GM23248 (cell line): ENCODE measurements at regions not wholly inside any gene's neighbourhood (a gene's known extent, or its start where the extent isn't known, plus 50 kb on each side); places are given as distances from the start of the nearest gene placed in this dataset.

ENCODE experiments used
- DNase-seq: peaks from one replicate; pipeline ENCODE4 v3.0.0-alpha.2; 2015
- H2AFZ ChIP-seq: fragments of 200-600 bp; sonication (generic); 2 replicates; pipeline ENCODE4 v1.6.1; 2016; ENCODE audit warnings: antibody characterized with exemption
- H3F3A ChIP-seq: fragments of 200-600 bp; sonication (generic); 2 replicates; pipeline ENCODE4 v1.6.1; 2016; ENCODE audit warnings: mild to moderate bottlenecking, antibody characterized with exemption, mixed run types; ENCODE audit not compliant: insufficient read depth
- H3K27ac ChIP-seq: fragments of 200-600 bp; sonication (generic); 2 replicates; pipeline ENCODE4 v1.5.1; 2016; ENCODE audit warnings: mild to moderate bottlenecking
- H3K27me3 ChIP-seq: fragments of 200-600 bp; sonication (generic); replicated peaks from 2 replicates; pipeline ENCODE4 v1.6.1; 2016; ENCODE audit warnings: mild to moderate bottlenecking; ENCODE audit not compliant: insufficient read depth
- H3K36me3 ChIP-seq: fragments of 200-600 bp; sonication (generic); 2 replicates; pipeline ENCODE4 v1.6.1; 2016; ENCODE audit warnings: low read depth, mild to moderate bottlenecking
- H3K4me1 ChIP-seq: fragments of 200-600 bp; sonication (generic); 2 replicates; pipeline ENCODE4 v1.6.1; 2016; ENCODE audit warnings: mild to moderate bottlenecking; ENCODE audit not compliant: insufficient read depth
- H3K4me2 ChIP-seq: fragments of 200-600 bp; sonication (generic); one replicate; pipeline ENCODE4 v1.6.1; 2016; ENCODE audit warnings: mild to moderate bottlenecking; ENCODE audit not compliant: unreplicated experiment
- H3K4me3 ChIP-seq: fragments of 200-600 bp; sonication (generic); 2 replicates; pipeline ENCODE4 v1.5.1; 2016; ENCODE audit warnings: mild to moderate bottlenecking
- H3K79me2 ChIP-seq: fragments of 200-600 bp; sonication (generic); 2 replicates; pipeline ENCODE4 v1.6.1; 2016; ENCODE audit warnings: mild to moderate bottlenecking; ENCODE audit not compliant: insufficient read depth
- H3K9ac ChIP-seq: fragments of 200-600 bp; sonication (generic); 2 replicates; pipeline ENCODE4 v1.6.1; 2016; ENCODE audit warnings: mild to moderate bottlenecking
- H3K9me2 ChIP-seq: fragments of 200-600 bp; sonication (generic); 2 replicates; pipeline ENCODE4 v1.6.1; 2016; ENCODE audit warnings: mixed run types, mild to moderate bottlenecking, moderate library complexity; ENCODE audit not compliant: insufficient read depth
- H3K9me3 ChIP-seq: fragments of 200-600 bp; sonication (generic); one replicate; pipeline ENCODE4 v1.6.1; 2017; ENCODE audit warnings: low read depth
- H4K20me1 ChIP-seq: fragments of 200-600 bp; sonication (generic); 2 replicates; pipeline ENCODE4 v1.6.0; 2016; ENCODE audit not compliant: insufficient read depth
- EZH2 ChIP-seq: fragments of 200-600 bp; sonication (generic); IDR thresholded peaks from 2 replicates; pipeline ENCODE4 v1.6.1; 2018; ENCODE audit warnings: antibody characterized with exemption, mild to moderate bottlenecking; ENCODE audit not compliant: insufficient read depth, poor library complexity, severe bottlenecking
- EZH2phosphoT487 ChIP-seq: fragments of 200-600 bp; sonication (generic); IDR thresholded peaks from 2 replicates; pipeline ENCODE4 v1.6.1; 2018; ENCODE audit warnings: antibody characterized with exemption, moderate library complexity, mild to moderate bottlenecking, low read depth; ENCODE audit not compliant: insufficient read depth
- WGBS, 2 experiments: methylation state at CpG; one replicate each; pipeline ENCODE4 v1.1.6; 2015 to 2017; ENCODE audit warnings: low lambda C conversion rate in 2 of 2, low coverage in 1 of 2; ENCODE audit errors: missing lambda C conversion rate in 2 of 2; 5-methylcytosine and 5-hydroxymethylcytosine counted together
- in situ Hi-C: fragments of 300-500 bp; cut with MboI; formaldehyde crosslinking; loops from 2 replicates; pipeline ENCODE4 v1.15.0; 2020

DNA sequence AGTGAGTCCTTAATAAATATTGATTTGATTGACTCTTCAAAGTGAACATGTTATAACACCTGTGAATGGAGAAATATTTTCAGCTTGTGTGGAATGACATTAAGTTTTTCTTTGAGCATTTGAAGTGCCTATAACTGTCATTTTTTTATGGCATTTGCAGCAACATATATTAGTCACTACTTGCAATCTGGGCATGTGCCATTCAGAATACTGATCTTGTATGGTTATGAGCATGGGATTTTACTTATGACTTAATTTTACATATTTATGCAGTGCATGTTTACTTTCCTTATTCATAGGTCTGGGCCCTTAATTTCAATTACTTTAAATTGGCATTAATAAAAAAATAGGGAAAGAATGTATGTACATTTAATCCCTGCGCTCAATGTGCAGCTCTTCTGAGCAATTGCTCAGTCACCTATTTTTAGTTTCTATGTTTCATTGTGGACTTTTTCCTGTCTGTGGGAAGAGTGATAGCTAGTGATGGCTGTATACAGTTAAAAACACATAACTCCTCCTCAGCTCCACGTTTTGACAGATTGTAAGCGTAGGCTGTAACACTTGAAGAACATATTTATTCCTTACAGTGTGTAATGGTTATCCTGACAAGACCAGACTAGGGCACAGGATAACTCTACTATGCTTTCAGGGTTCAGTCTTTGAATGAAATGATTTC lies 339.6 kb downstream of the SNAPC1 start:
- no peak overlapping the region for H3K27ac ChIP-seq
- H3K4me1 ChIP-seq: no peaks in the 10 kb centered on the region
- WGBS, 2 experiments: 31 to 41% methylated on average over 3 of the region's 3 CpGs
- no peaks in the 10 kb centered on the region for H3K9me3 ChIP-seq
- H3K9me2 ChIP-seq: no peaks in the 10 kb centered on the region
- no peaks in the 10 kb centered on the region for H3K27me3 ChIP-seq
- H3K4me3 ChIP-seq: no peak overlapping the region
- DNase-seq: no peak
- H3F3A ChIP-seq: no peaks in the 10 kb centered on the region
- no peak overlapping the region for H3K9ac ChIP-seq
- no peak overlapping the region for H2AFZ ChIP-seq
- no peaks in the 10 kb centered on the region for H3K79me2 ChIP-seq
- no peaks in the 10 kb centered on the region for H3K36me3 ChIP-seq
- no peak for TF ChIP-seq EZH2
- no peak for TF ChIP-seq EZH2phosphoT487
- in situ Hi-C loops: no loop called here
- no peaks in the 10 kb centered on the region for H4K20me1 ChIP-seq
- no peak overlapping the region for H3K4me2 ChIP-seq

DNA sequence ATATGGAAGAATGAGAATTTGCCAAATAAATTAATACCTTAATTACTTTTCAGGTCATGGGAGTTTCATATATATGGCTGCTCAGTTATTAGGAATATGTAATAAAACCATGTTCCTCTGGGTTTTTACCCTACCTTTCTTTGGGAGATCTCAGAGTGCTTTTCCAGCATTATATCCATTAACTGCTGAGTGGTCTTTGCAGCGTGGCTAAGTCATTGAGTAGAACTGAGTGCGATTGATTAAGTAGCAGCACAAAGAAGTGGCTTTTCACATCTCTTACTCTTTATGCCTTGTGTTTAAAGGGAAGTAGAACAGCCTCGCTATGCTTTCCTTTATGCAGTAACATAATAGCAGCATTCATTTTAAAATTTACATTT lies 340.1 kb downstream of the SNAPC1 start:
- H3K9me2 ChIP-seq: no peaks in the 10 kb centered on the region
- DNase-seq: no peak
- H3K9me3 ChIP-seq: no peaks in the 10 kb centered on the region
- no peak overlapping the region for H3K4me2 ChIP-seq
- WGBS, 2 experiments: 50% methylated on average over 3 of the region's 3 CpGs
- H2AFZ ChIP-seq: no peak overlapping the region
- H3F3A ChIP-seq: no peaks in the 10 kb centered on the region
- no peaks in the 10 kb centered on the region for H3K79me2 ChIP-seq
- no peak for TF ChIP-seq EZH2phosphoT487
- no peak for TF ChIP-seq EZH2
- no peaks in the 10 kb centered on the region for H3K4me1 ChIP-seq
- no peak overlapping the region for H3K9ac ChIP-seq
- H4K20me1 ChIP-seq: no peaks in the 10 kb centered on the region
- H3K27ac ChIP-seq: no peak overlapping the region
- no peak overlapping the region for H3K4me3 ChIP-seq
- H3K36me3 ChIP-seq: no peaks in the 10 kb centered on the region
- no peaks in the 10 kb centered on the region; the same call in 1 of the 2 replicates for H3K27me3 ChIP-seq
- in situ Hi-C loops: no loop called here

DNA sequence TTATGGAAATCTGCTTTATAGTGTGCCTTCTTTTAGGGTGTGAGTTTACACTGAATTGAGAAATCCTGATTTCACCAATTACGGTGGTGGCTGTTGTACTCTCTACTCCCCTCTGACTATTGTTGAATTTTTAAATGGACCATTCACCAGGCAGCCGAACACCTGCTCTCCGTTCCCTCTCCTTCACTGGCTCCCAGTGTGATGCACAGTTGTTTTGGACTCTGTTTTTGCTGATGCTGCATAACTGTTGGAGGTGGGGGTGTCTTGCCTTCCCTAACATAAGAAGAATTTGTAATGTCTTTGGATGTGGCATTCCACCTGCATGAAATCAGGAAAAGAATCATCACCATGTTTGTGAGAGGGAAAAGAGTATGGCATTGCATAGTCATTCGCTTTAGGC lies 341.2 kb downstream of the SNAPC1 start:
- Histone ChIP-seq H3K9me2 (no peaks in the 10 kb centered on the region), H3K4me1 (no peaks in the 10 kb centered on the region), H3K4me2 (no peak overlapping the region), H3K27me3 (no peaks in the 10 kb centered on the region; the same call in 1 of the 2 replicates), H3K9me3 (no peaks in the 10 kb centered on the region), H3K27ac (no peak overlapping the region), H4K20me1 (no peaks in the 10 kb centered on the region), H3K36me3 (no peaks in the 10 kb centered on the region), H3F3A (no peaks in the 10 kb centered on the region), H3K79me2 (no peaks in the 10 kb centered on the region), H3K4me3 (no peak overlapping the region), H2AFZ (no peak overlapping the region), H3K9ac (no peak overlapping the region)
- DNase-seq: no peak
- WGBS, 2 experiments: 47 to 52% methylated on average over 4 of the region's 4 CpGs
- in situ Hi-C loops: no loop called here
- no peak for TF ChIP-seq EZH2
- TF ChIP-seq EZH2phosphoT487: no peak

DNA sequence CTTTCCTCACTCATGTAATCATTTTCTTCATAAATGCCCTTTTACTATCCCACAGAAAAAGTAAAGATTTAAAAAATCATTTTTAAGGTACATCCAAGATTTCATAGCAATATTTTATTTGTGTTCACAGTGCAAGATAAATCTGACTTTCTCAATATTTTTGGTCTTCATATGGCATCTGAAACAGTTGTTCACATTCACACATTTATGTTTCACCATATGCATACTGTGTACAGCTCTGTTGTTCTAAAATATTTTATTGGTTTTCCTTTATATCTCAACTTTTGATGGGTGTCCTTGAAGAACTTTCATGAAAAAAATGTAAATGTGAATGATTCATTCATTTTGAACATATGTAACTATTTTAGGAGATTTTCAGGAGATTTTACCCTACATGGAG lies 348.7 kb downstream of the SNAPC1 start:
- DNase-seq: no peak
- Histone ChIP-seq H3K4me3 (no peak overlapping the region), H2AFZ (no peak overlapping the region), H3F3A (no peaks in the 10 kb centered on the region), H4K20me1 (no peaks in the 10 kb centered on the region), H3K4me1 (no peaks in the 10 kb centered on the region), H3K9me2 (no peaks in the 10 kb centered on the region), H3K27me3 (peaks cover 42% of the 10 kb centered on the region), H3K4me2 (no peak overlapping the region), H3K9ac (no peak overlapping the region), H3K27ac (no peak overlapping the region), H3K9me3 (no peaks in the 10 kb centered on the region), H3K79me2 (no peaks in the 10 kb centered on the region), H3K36me3 (no peaks in the 10 kb centered on the region)
- in situ Hi-C loops: no loop called here
- no peak for TF ChIP-seq EZH2
- TF ChIP-seq EZH2phosphoT487: no peak
